OCI-LY1 (cell line): ENCODE measurements at regions not wholly inside any gene's neighbourhood (a gene's known extent, or its start where the extent isn't known, plus 50 kb on each side); places are given as distances from the start of the nearest gene placed in this dataset.

Experiments
- CTCF ChIP-seq: fragments of 200-600 bp; sonication (generic), shearing (Covaris generic); IDR thresholded peaks from 2 replicates; pipeline ENCODE4 v1.5.1; 2017; ENCODE audit warnings: mild to moderate bottlenecking, antibody characterized with exemption, low read length, moderate library complexity, mixed read lengths
- EZH2 ChIP-seq: fragments of 200-600 bp; sonication (generic), shearing (Covaris generic); IDR thresholded peaks from 2 replicates; pipeline ENCODE4 v1.8.0; 2017; ENCODE audit warnings: borderline replicate concordance, mixed run types, mild to moderate bottlenecking, antibody characterized with exemption, low read length, moderate library complexity, mixed read lengths

GRCh38 chr13:62185631-62186255 lies 770.1 kb upstream of the PCDH20 start:
- no peak for TF ChIP-seq CTCF
- TF ChIP-seq EZH2: no peak
